Activated B cell treated with CpG ODN at 0.5 μM for 24 hours (primary cell): ENCODE measurements at regions not wholly inside any gene's neighbourhood (a gene's known extent, or its start where the extent isn't known, plus 50 kb on each side); places are given as distances from the start of the nearest gene placed in this dataset.

ENCODE experiments used
- ATAC-seq: fragments of 200-7000 bp; cut with Tn5 transposase; one replicate; pipeline ENCODE4 v1.10.0; 2021; ENCODE audit warnings: low read depth, mild to moderate bottlenecking, moderate library complexity
- CTCF ChIA-PET: fragments of 350-600 bp; sonication (Branson Sonifier 250); formaldehyde crosslinking; loops from one replicate; lab custom pipeline; 2021; ENCODE audit warnings: antibody characterized with exemption; lab: Charles Lee
- POLR2A ChIA-PET: fragments of 350-600 bp; sonication (Branson Sonifier 250); formaldehyde crosslinking; loops from one replicate; lab custom pipeline; 2021; ENCODE audit warnings: antibody characterized with exemption; lab: Charles Lee
- DNase-seq: peaks from one replicate; pipeline ENCODE4 v3.0.0; 2022
- H3K27ac Mint-ChIP-seq: one replicate; pipeline ENCODE4 v1.8.0; 2020; ENCODE audit warnings: mixed read lengths
- H3K27me3 Mint-ChIP-seq: one replicate; pipeline ENCODE4 v1.8.0; 2021; ENCODE audit warnings: mixed read lengths
- H3K36me3 Mint-ChIP-seq: one replicate; pipeline ENCODE4 v1.8.0; 2021; ENCODE audit warnings: low read depth, mixed read lengths
- H3K4me1 Mint-ChIP-seq: one replicate; pipeline ENCODE4 v1.8.0; 2021; ENCODE audit warnings: mixed read lengths
- H3K4me3 Mint-ChIP-seq: one replicate; pipeline ENCODE4 v1.8.0; 2020; ENCODE audit warnings: mild to moderate bottlenecking, mixed read lengths
- H3K9me3 Mint-ChIP-seq: one replicate; pipeline ENCODE4 v1.8.0; 2020; ENCODE audit warnings: mixed read lengths
- intact Hi-C: fragments of 100-400 bp; cut with micrococcal nuclease; formaldehyde crosslinking; loops from one replicate; pipeline ENCODE4 v1.15.1; 2024
- TF ChIP-seq, protein P1 (sequence below): fragments of 200-600 bp; IDR thresholded peaks from one replicate; pipeline ENCODE4 v1.8.0; 2022; ENCODE audit warnings: antibody characterized with exemption, mild to moderate bottlenecking

GRCh38 chr15:36370731-36371112, 208.7 kb upstream of the CDIN1 start:
- Mint-ChIP-seq H3K4me3 (no peak overlapping the region), H3K9me3 (peaks cover 2% of the 10 kb centered on the region), H3K4me1 (no peaks in the 10 kb centered on the region), H3K27ac (no peak overlapping the region), H3K36me3 (no peaks in the 10 kb centered on the region), H3K27me3 (no peaks in the 10 kb centered on the region)
- ATAC-seq, result no peak
- intact Hi-C loops, result no loop called here
- no peak for DNase-seq
- CTCF ChIA-PET, result no interaction called here
- POLR2A ChIA-PET, result no interaction called here
- TF ChIP-seq, protein P1, sequence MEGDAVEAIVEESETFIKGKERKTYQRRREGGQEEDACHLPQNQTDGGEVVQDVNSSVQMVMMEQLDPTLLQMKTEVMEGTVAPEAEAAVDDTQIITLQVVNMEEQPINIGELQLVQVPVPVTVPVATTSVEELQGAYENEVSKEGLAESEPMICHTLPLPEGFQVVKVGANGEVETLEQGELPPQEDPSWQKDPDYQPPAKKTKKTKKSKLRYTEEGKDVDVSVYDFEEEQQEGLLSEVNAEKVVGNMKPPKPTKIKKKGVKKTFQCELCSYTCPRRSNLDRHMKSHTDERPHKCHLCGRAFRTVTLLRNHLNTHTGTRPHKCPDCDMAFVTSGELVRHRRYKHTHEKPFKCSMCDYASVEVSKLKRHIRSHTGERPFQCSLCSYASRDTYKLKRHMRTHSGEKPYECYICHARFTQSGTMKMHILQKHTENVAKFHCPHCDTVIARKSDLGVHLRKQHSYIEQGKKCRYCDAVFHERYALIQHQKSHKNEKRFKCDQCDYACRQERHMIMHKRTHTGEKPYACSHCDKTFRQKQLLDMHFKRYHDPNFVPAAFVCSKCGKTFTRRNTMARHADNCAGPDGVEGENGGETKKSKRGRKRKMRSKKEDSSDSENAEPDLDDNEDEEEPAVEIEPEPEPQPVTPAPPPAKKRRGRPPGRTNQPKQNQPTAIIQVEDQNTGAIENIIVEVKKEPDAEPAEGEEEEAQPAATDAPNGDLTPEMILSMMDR, result no peak

GRCh38 chr15:36371509-36371908, 207.9 kb upstream of the CDIN1 start:
- DNase-seq (no peak), ATAC-seq (no peak)
- H3K4me3 Mint-ChIP-seq, result no peak overlapping the region
- no peaks in the 10 kb centered on the region for H3K36me3 Mint-ChIP-seq
- CTCF ChIA-PET, result no interaction called here
- POLR2A ChIA-PET, result no interaction called here
- H3K27me3 Mint-ChIP-seq, result no peaks in the 10 kb centered on the region
- H3K4me1 Mint-ChIP-seq, result no peaks in the 10 kb centered on the region
- H3K27ac Mint-ChIP-seq, result no peak overlapping the region
- TF ChIP-seq, protein P1, result no peak
- peaks cover 2% of the 10 kb centered on the region for H3K9me3 Mint-ChIP-seq
- intact Hi-C loops, result no loop called here

GRCh38 chr15:36372968-36373367, 206.5 kb upstream of the CDIN1 start:
- no peak for DNase-seq

DNA sequence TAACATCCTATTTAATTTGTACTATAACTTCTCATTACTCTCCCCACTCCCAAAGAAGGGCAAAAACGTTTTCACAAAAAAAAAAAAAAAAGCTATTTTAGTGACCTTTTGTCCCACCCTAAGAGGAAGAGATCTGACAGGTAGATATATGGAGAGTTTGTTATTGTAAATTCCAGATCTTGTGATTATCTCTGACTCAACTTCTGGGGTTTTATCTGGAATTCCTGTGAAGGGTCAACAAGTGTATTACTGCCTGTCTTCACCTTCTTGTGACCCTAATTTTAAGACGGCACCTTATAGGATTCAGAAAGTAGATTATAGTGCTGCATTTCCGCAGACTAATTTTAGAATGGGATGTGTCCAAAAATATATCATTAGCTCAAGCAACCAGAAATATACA, 205.9 kb upstream of the CDIN1 start:
- no peaks in the 10 kb centered on the region for H3K4me1 Mint-ChIP-seq
- ATAC-seq, result no peak
- H3K27ac Mint-ChIP-seq, result no peak overlapping the region
- CTCF ChIA-PET, result no interaction called here
- no peak overlapping the region for H3K4me3 Mint-ChIP-seq
- H3K27me3 Mint-ChIP-seq, result no peaks in the 10 kb centered on the region
- TF ChIP-seq, protein P1, result no peak
- intact Hi-C loops, result no loop called here
- H3K36me3 Mint-ChIP-seq, result no peaks in the 10 kb centered on the region
- POLR2A ChIA-PET, result no interaction called here
- peaks cover 2% of the 10 kb centered on the region for H3K9me3 Mint-ChIP-seq
- DNase-seq, result no peak

More at GRCh38 chr15:36372968-36373367, 206.5 kb upstream of the CDIN1 start:
- Mint-ChIP-seq H3K36me3 (no peaks in the 10 kb centered on the region), H3K4me1 (no peaks in the 10 kb centered on the region), H3K4me3 (no peak overlapping the region), H3K27ac (no peak overlapping the region), H3K27me3 (no peaks in the 10 kb centered on the region), H3K9me3 (peaks cover 2% of the 10 kb centered on the region)
- TF ChIP-seq, protein P1, result no peak
- ChIA-PET CTCF (no interaction called here), POLR2A (no interaction called here)
- no peak for ATAC-seq
- intact Hi-C loops, result no loop called here

DNA sequence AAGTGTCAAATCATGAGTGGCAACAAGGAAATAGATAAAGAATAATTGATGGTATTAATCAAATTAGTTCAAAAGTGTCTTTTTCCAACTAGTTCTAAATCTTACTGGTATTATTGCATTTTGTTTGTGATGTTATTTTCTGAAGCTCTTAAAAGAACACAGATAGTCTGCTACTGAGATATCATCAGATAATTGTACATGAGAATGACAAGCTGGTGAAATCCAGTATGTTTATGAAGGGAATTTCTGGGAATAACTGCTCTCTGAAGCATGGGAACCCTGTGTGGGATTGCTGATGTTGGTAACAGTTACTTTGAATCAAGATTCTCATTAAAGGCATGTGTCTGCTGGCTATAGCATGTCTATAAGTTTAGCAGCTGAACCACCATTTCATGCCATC, 190.3 kb upstream of the CDIN1 start:
- H3K27ac Mint-ChIP-seq, result no peak overlapping the region
- intact Hi-C loops, result no loop called here
- H3K4me1 Mint-ChIP-seq, result no peaks in the 10 kb centered on the region
- no peak for DNase-seq
- no peaks in the 10 kb centered on the region for H3K36me3 Mint-ChIP-seq
- H3K27me3 Mint-ChIP-seq, result no peaks in the 10 kb centered on the region
- H3K4me3 Mint-ChIP-seq, result no peak overlapping the region
- TF ChIP-seq, protein P1, result no peak
- H3K9me3 Mint-ChIP-seq, result no peaks in the 10 kb centered on the region
- ChIA-PET CTCF (no interaction called here), POLR2A (no interaction called here)
- ATAC-seq, result no peak
